Smooth muscle cell (in vitro differentiated cells): ENCODE measurements at regions not wholly inside any gene's neighbourhood (a gene's known extent, or its start where the extent isn't known, plus 50 kb on each side); places are given as distances from the start of the nearest gene placed in this dataset.

Experiments used
- DNase-seq: peaks from one replicate; lab custom pipeline; 2025; ENCODE audit not compliant: unreplicated experiment; lab: John Stamatoyannopoulos, UW
- H2AFZ ChIP-seq: fragments of 200-600 bp; sonication (generic); 2 replicates; pipeline ENCODE4 v1.6.0; 2016; ENCODE audit warnings: antibody characterized with exemption, low read depth, mild to moderate bottlenecking
- H3F3A ChIP-seq: fragments of 200-600 bp; sonication (generic); 2 replicates; pipeline ENCODE4 v1.6.0; 2017; ENCODE audit warnings: antibody characterized with exemption, low read depth
- H3K27ac ChIP-seq: fragments of 200-600 bp; sonication (generic); 2 replicates; pipeline ENCODE4 v1.5.1; 2016; ENCODE audit warnings: low read depth, mild to moderate bottlenecking
- H3K27me3 ChIP-seq: fragments of 200-600 bp; sonication (generic); 2 replicates; pipeline ENCODE4 v1.6.1; 2016; ENCODE audit warnings: low read depth, mild to moderate bottlenecking
- H3K36me3 ChIP-seq: fragments of 200-600 bp; sonication (generic); 2 replicates; pipeline ENCODE4 v1.5.1; 2016; ENCODE audit warnings: low read depth
- H3K4me1 ChIP-seq: fragments of 200-600 bp; sonication (generic); 2 replicates; pipeline ENCODE4 v1.5.1; 2016; ENCODE audit warnings: low read depth
- H3K4me2 ChIP-seq: fragments of 200-600 bp; sonication (generic); 2 replicates; pipeline ENCODE4 v1.6.0; 2016; ENCODE audit warnings: mild to moderate bottlenecking
- H3K4me3 ChIP-seq: fragments of 200-600 bp; sonication (generic); 2 replicates; pipeline ENCODE4 v1.5.1; 2016; ENCODE audit warnings: mild to moderate bottlenecking
- H3K79me2 ChIP-seq: fragments of 200-600 bp; sonication (generic); 2 replicates; pipeline ENCODE4 v1.6.0; 2016; ENCODE audit warnings: low read depth, mild to moderate bottlenecking
- H3K9ac ChIP-seq: fragments of 200-600 bp; sonication (generic); 2 replicates; pipeline ENCODE4 v1.6.0; 2016; ENCODE audit warnings: low read depth
- H3K9me3 ChIP-seq: fragments of 200-600 bp; sonication (generic); replicated peaks from 2 replicates; pipeline ENCODE4 v1.5.1; 2016; ENCODE audit warnings: low read depth
- H4K20me1 ChIP-seq: fragments of 200-600 bp; sonication (generic); 2 replicates; pipeline ENCODE4 v1.6.0; 2016; ENCODE audit warnings: low read depth
- CTCF ChIP-seq: fragments of 200-600 bp; sonication (generic); IDR thresholded peaks from 2 replicates; pipeline ENCODE4 v1.5.1; 2017; ENCODE audit warnings: borderline replicate concordance, mild to moderate bottlenecking, antibody characterized with exemption; ENCODE audit not compliant: insufficient read depth, poor library complexity, severe bottlenecking
- WGBS: methylation state at CpG from one replicate; pipeline ENCODE4 v1.1.7; 2016; ENCODE audit warnings: low lambda C conversion rate; 5-methylcytosine and 5-hydroxymethylcytosine counted together

- WGBS: 66% methylated on average over 4 of the region's 4 CpGs
- no peak for DNase-seq
- Histone ChIP-seq H3K27ac (no peak overlapping the region), H3K9me3 (no peaks in the 10 kb centered on the region), H3K4me1 (peaks cover 7% of the 10 kb centered on the region), H3F3A (no peaks in the 10 kb centered on the region), H3K36me3 (no peaks in the 10 kb centered on the region), H3K79me2 (no peaks in the 10 kb centered on the region), H2AFZ (no peak overlapping the region), H3K4me3 (no peak overlapping the region), H3K9ac (no peak overlapping the region), H4K20me1 (no peaks in the 10 kb centered on the region), H3K27me3 (no peaks in the 10 kb centered on the region), H3K4me2 (no peak overlapping the region)
- TF ChIP-seq CTCF: no peak
Measured at GRCh38 chrX:40383969-40384368, 196.8 kb upstream of the ATP6AP2 start.

GRCh38 chrX:40383360-40383759 lies 197.4 kb upstream of the ATP6AP2 start:
- Histone ChIP-seq H2AFZ (no peak overlapping the region), H3K27ac (no peak overlapping the region), H3K9me3 (no peaks in the 10 kb centered on the region), H3K27me3 (no peaks in the 10 kb centered on the region), H3K4me1 (peaks cover 7% of the 10 kb centered on the region), H3K9ac (no peak overlapping the region), H3K4me2 (no peak overlapping the region), H3F3A (no peaks in the 10 kb centered on the region), H3K36me3 (no peaks in the 10 kb centered on the region), H3K4me3 (no peak overlapping the region), H3K79me2 (no peaks in the 10 kb centered on the region), H4K20me1 (no peaks in the 10 kb centered on the region)
- 82% methylated on average over 6 of the region's 6 CpGs for WGBS
- TF ChIP-seq CTCF: no peak
- no peak for DNase-seq

- DNase-seq: no peak
- no peak overlapping the region for H3K4me3 ChIP-seq
- no peaks in the 10 kb centered on the region for H3F3A ChIP-seq
- no peak overlapping the region for H2AFZ ChIP-seq
- H3K4me2 ChIP-seq: no peak overlapping the region
- no peaks in the 10 kb centered on the region for H3K36me3 ChIP-seq
- WGBS: 77% methylated on average over 15 of the region's 16 CpGs
- H4K20me1 ChIP-seq: no peaks in the 10 kb centered on the region
- no peaks in the 10 kb centered on the region for H3K27me3 ChIP-seq
- no peak overlapping the region for H3K9ac ChIP-seq
- no peak for TF ChIP-seq CTCF
- no peaks in the 10 kb centered on the region for H3K9me3 ChIP-seq
- H3K79me2 ChIP-seq: no peaks in the 10 kb centered on the region
- H3K4me1 ChIP-seq: peaks cover 7% of the 10 kb centered on the region
- no peak overlapping the region for H3K27ac ChIP-seq
Measured at GRCh38 chrX:40380655-40381488, 199.9 kb upstream of the ATP6AP2 start.

- Histone ChIP-seq H3K4me1 (peaks cover 7% of the 10 kb centered on the region), H3K27me3 (no peaks in the 10 kb centered on the region), H3K9me3 (no peaks in the 10 kb centered on the region), H3K4me2 (no peak overlapping the region), H4K20me1 (no peaks in the 10 kb centered on the region), H3K79me2 (no peaks in the 10 kb centered on the region), H3K36me3 (no peaks in the 10 kb centered on the region), H3K4me3 (no peak overlapping the region), H2AFZ (no peak overlapping the region), H3K27ac (no peak overlapping the region), H3F3A (no peaks in the 10 kb centered on the region), H3K9ac (no peak overlapping the region)
- no peak for DNase-seq
- no peak for TF ChIP-seq CTCF
- WGBS: 88% methylated on average over 1 of the region's 1 CpG
Measured at GRCh38 chrX:40377684-40378083, 203.1 kb upstream of the ATP6AP2 start.
